Muscle layer of colon (tissue), 2 donors: ENCODE measurements at regions not wholly inside any gene's neighbourhood (a gene's known extent, or its start where the extent isn't known, plus 50 kb on each side); places are given as distances from the start of the nearest gene placed in this dataset.

ENCODE experiments used
- H3K27ac ChIP-seq: one replicate; pipeline ENCODE4 v1.7.0; 2013; ENCODE audit warnings: low read depth, mild to moderate bottlenecking, low read length, moderate library complexity
- H3K27me3 ChIP-seq, 2 donors: one replicate each; pipeline ENCODE4 v1.7.0; 2013; ENCODE audit warnings: low read length in 2 of 2, mild to moderate bottlenecking in 2 of 2; ENCODE audit not compliant: insufficient read depth in 2 of 2, control insufficient read depth in 1 of 2
- H3K36me3 ChIP-seq: one replicate; pipeline ENCODE4 v1.7.0; 2013; ENCODE audit warnings: mild to moderate bottlenecking, low read length; ENCODE audit not compliant: insufficient read depth
- H3K4me1 ChIP-seq: one replicate; pipeline ENCODE4 v1.7.0; 2013; ENCODE audit warnings: mild to moderate bottlenecking, low read length; ENCODE audit not compliant: insufficient read depth
- H3K4me3 ChIP-seq, 2 donors: one replicate each; pipeline ENCODE4 v1.7.0; 2013; ENCODE audit warnings: low read length in 2 of 2, low read depth in 1 of 2, mild to moderate bottlenecking in 1 of 2, moderate library complexity in 1 of 2
- H3K9ac ChIP-seq: one replicate; pipeline ENCODE4 v1.7.0; 2013; ENCODE audit warnings: low read length
- H3K9me3 ChIP-seq: one replicate; pipeline ENCODE4 v1.7.0; 2013; ENCODE audit warnings: mild to moderate bottlenecking, low read length
- donor health status: abdominal sarcoma.
- donor health status: Adenocarcinoma of cecum.

GRCh38 chr5:171509467-171509866 lies 90.0 kb downstream of the FGF18 start:
- no peaks in the 10 kb centered on the region for H3K4me1 ChIP-seq
- H3K9me3 ChIP-seq, result no peaks in the 10 kb centered on the region
- no peak overlapping the region for H3K27ac ChIP-seq
- no peaks in the 10 kb centered on the region for H3K36me3 ChIP-seq
- H3K4me3 ChIP-seq, result no peak overlapping the region
- H3K9ac ChIP-seq, result no peak overlapping the region
- H3K27me3 ChIP-seq, result no peaks in the 10 kb centered on the region

DNA sequence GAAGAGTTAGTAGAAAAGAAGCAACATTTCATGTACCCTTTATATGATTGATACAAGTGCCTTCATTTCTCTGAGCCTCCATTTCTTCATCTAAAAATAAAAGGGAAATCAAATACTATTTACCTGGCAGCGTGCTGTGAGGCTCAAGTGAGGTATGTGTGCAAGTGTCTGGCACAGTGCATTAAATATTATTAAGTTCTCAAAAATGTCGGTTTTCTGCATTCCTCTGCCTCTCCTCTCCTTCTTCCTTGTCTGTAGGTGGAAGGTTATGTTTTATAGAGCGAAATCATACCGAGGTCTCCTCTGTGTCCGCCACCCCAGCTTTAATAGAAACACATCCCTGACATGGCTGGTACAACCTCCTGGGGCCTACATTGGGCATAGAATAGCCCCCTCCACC lies 93.0 kb downstream of the FGF18 start:
- H3K27ac ChIP-seq, result no peak overlapping the region
- no peaks in the 10 kb centered on the region for H3K9me3 ChIP-seq
- H3K9ac ChIP-seq, result no peak overlapping the region
- no peak overlapping the region for H3K4me3 ChIP-seq
- no peaks in the 10 kb centered on the region for H3K4me1 ChIP-seq
- H3K36me3 ChIP-seq, result no peaks in the 10 kb centered on the region
- no peaks in the 10 kb centered on the region for H3K27me3 ChIP-seq

GRCh38 chr5:171513591-171513990 lies 94.1 kb downstream of the FGF18 start:
- Histone ChIP-seq H3K36me3 (no peaks in the 10 kb centered on the region), H3K27ac (no peak overlapping the region), H3K27me3 (no peaks in the 10 kb centered on the region), H3K4me3 (no peak overlapping the region), H3K4me1 (no peaks in the 10 kb centered on the region), H3K9ac (no peak overlapping the region), H3K9me3 (no peaks in the 10 kb centered on the region)

- H3K36me3 ChIP-seq, result no peaks in the 10 kb centered on the region
- H3K4me1 ChIP-seq, result peaks cover 18% of the 10 kb centered on the region
- no peak overlapping the region for H3K4me3 ChIP-seq
- no peaks in the 10 kb centered on the region for H3K27me3 ChIP-seq
- H3K27ac ChIP-seq, result no peak overlapping the region
- H3K9ac ChIP-seq, result no peak overlapping the region
- H3K9me3 ChIP-seq, result no peaks in the 10 kb centered on the region
Observed at GRCh38 chr5:171518916-171519315, 99.5 kb downstream of the FGF18 start.

DNA sequence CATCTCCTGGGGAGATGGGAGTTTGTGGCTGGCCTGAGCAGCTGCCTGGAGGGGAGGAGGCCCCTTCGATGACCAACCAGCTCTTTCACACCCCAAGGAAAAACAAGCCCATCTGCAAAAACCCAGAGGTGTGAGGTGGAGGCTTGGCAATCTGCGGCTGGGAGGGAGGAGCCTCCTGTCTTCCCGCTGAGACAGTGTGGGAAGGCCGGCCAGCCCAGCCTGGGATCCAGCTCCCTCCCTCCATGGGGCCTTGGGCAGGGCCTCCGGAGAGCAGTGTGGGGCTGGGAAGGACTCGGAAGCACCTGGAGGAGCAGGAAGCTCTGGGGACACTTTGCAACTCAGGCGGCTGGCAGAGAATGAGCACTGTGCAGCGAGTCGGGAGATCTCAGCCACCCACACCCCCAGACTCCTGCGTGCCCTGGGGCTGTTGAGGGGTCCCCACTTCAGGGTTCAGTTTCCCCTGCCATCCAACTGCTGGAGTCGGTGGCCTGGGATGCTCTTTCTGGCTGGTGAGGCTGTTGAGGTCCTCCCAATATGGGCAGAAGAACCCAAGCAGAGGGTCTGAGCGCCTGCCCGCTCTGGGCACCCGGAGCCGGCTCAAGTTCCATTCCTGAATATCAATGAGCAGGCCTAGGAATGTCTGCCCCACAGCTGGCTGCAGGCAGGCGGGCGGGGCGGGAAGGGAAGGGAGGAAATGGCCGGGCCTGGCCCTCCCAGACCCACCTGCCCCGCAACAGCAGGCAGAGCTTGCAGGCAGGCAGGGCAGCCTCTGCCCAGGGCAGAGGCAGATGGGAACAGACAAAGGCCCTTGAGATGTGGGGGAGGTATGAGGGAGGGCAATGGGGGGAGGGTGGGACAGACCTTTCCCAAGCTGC lies 101.1 kb downstream of the FGF18 start:
- Histone ChIP-seq H3K36me3 (no peaks in the 10 kb centered on the region), H3K4me1 (peaks cover 32% of the 10 kb centered on the region), H3K9me3 (no peaks in the 10 kb centered on the region), H3K9ac (no peak overlapping the region), H3K4me3 (no peak overlapping the region), H3K27me3 (no peaks in the 10 kb centered on the region), H3K27ac (no peak overlapping the region)

DNA sequence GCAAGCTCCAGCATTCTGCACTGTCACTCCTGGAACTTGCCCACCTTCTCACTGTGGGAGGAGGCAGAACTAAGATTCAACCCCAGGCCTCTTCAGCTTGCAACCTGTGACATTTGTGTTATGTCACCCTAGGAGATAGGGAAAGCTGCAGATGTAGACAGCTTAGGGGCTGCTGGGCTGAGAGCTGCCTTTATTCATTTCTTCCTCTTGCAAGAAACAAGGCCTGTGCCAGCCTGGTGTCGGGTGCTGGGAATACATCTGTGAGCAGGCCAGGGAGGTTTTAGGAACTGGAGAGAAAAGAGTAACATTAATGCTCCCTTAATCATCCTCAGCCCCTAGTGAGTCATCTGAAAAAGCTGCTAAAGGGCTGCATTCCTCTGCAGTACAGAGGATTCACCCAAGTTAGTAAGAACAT lies 101.8 kb downstream of the FGF18 start:
- H3K9ac ChIP-seq, result no peak overlapping the region
- no peak overlapping the region for H3K4me3 ChIP-seq
- H3K9me3 ChIP-seq, result no peaks in the 10 kb centered on the region
- peaks cover 32% of the 10 kb centered on the region for H3K4me1 ChIP-seq
- H3K36me3 ChIP-seq, result no peaks in the 10 kb centered on the region
- H3K27ac ChIP-seq, result no peak overlapping the region
- no peaks in the 10 kb centered on the region for H3K27me3 ChIP-seq

- H3K9ac ChIP-seq, result no peak overlapping the region
- H3K27ac ChIP-seq, result no peak overlapping the region
- H3K27me3 ChIP-seq, result no peaks in the 10 kb centered on the region
- H3K4me3 ChIP-seq, result no peak overlapping the region
- H3K36me3 ChIP-seq, result no peaks in the 10 kb centered on the region
- no peaks in the 10 kb centered on the region for H3K9me3 ChIP-seq
- peaks cover 32% of the 10 kb centered on the region for H3K4me1 ChIP-seq
Observed at GRCh38 chr5:171521679-171522078, 102.2 kb downstream of the FGF18 start.

DNA sequence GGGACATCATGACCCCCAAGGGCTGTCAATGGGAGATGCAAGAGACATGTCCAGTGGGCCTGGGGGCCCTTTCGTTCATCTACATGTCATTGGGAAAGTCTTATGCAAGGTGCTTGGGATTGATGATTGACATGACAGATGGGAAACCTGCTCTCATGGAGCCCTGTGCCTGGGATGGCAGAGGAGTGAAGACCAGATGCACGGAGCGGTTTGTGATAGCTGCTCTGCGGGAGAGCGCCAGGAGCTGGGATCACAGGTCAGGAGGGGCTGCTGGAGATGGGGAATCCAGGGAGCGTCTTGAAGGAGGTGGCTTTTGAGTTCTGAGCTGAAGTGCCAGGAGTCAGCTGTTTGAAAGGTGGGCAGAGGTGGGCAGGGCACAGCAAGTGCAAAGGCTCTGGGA lies 104.3 kb downstream of the FGF18 start:
- H3K36me3 ChIP-seq, result no peaks in the 10 kb centered on the region
- H3K4me1 ChIP-seq, result peaks cover 32% of the 10 kb centered on the region
- H3K9me3 ChIP-seq, result no peaks in the 10 kb centered on the region
- no peak overlapping the region for H3K4me3 ChIP-seq
- H3K27ac ChIP-seq, result no peak overlapping the region
- H3K27me3 ChIP-seq, result no peaks in the 10 kb centered on the region
- H3K9ac ChIP-seq, result no peak overlapping the region

DNA sequence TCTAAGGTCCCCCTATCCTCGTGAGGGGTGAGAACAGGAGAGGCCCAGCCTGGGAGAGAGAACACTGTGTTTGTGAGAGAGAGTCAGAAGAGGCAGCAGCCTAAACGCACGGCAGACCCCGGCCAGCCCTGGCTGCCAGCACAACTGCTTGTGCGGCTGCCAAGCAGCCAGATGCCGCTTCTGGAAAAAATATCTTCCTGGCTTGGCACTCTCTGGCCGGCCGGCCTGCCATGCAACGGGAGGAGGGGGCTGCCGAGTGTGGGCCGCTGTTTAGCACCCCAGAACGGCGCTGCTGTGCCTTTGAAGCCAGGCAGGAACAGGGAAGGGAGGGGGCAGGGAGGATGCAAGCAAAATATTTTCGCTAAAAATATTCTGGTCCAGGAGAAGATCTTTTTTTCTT lies 105.0 kb downstream of the FGF18 start:
- no peak overlapping the region for H3K4me3 ChIP-seq
- H3K36me3 ChIP-seq, result no peaks in the 10 kb centered on the region
- H3K4me1 ChIP-seq, result peaks cover 32% of the 10 kb centered on the region
- H3K27me3 ChIP-seq, result no peaks in the 10 kb centered on the region
- no peak overlapping the region for H3K9ac ChIP-seq
- H3K27ac ChIP-seq, result no peak overlapping the region
- H3K9me3 ChIP-seq, result no peaks in the 10 kb centered on the region

- Histone ChIP-seq H3K4me3 (no peak overlapping the region), H3K9me3 (no peaks in the 10 kb centered on the region), H3K27me3 (no peaks in the 10 kb centered on the region), H3K27ac (no peak overlapping the region), H3K36me3 (no peaks in the 10 kb centered on the region), H3K4me1 (peaks cover 30% of the 10 kb centered on the region), H3K9ac (no peak overlapping the region)
Observed at GRCh38 chr5:171525085-171525484, 105.6 kb downstream of the FGF18 start.

GRCh38 chr5:171528036-171528435 lies 108.6 kb downstream of the FGF18 start:
- Histone ChIP-seq H3K27me3 (no peaks in the 10 kb centered on the region), H3K4me3 (no peak overlapping the region)

More at GRCh38 chr5:171528036-171528435, 108.6 kb downstream of the FGF18 start:
- H3K4me1 ChIP-seq, result peaks cover 13% of the 10 kb centered on the region
- H3K36me3 ChIP-seq, result no peaks in the 10 kb centered on the region
- H3K27ac ChIP-seq, result no peak overlapping the region
- no peaks in the 10 kb centered on the region for H3K9me3 ChIP-seq
- no peak overlapping the region for H3K9ac ChIP-seq
